GM23338 (cell line): ENCODE measurements at regions not wholly inside any gene's neighbourhood (a gene's known extent, or its start where the extent isn't known, plus 50 kb on each side); places are given as distances from the start of the nearest gene placed in this dataset.

Experiments used
- ATAC-seq: fragments of 200-7000 bp; cut with Tn5 transposase; 3 replicates; pipeline ENCODE4 v1.9.1; 2020
- DNase-seq: peaks from one replicate; pipeline ENCODE4 v3.0.0-alpha.2; 2015; ENCODE audit warnings: low spot score
- H2AFZ ChIP-seq: fragments of 200-600 bp; sonication (generic); 2 replicates; pipeline ENCODE4 v1.8.0; 2016; ENCODE audit warnings: antibody characterized with exemption, mild to moderate bottlenecking, moderate library complexity
- H3F3A ChIP-seq: fragments of 200-600 bp; sonication (generic); replicated peaks from 2 replicates; pipeline ENCODE4 v1.8.0; 2017; ENCODE audit warnings: antibody characterized with exemption, mixed run types, low read depth
- H3K27ac ChIP-seq: fragments of 200-600 bp; sonication (generic); 2 replicates; pipeline ENCODE4 v1.6.1; 2016; ENCODE audit warnings: low read depth
- H3K27me3 ChIP-seq: fragments of 200-600 bp; sonication (generic); 2 replicates; pipeline ENCODE4 v1.8.0; 2016; ENCODE audit warnings: mild to moderate bottlenecking, mixed run types, moderate library complexity; ENCODE audit not compliant: insufficient read depth
- H3K36me3 ChIP-seq: fragments of 200-600 bp; sonication (generic); 2 replicates; pipeline ENCODE4 v1.8.0; 2016; ENCODE audit warnings: mild to moderate bottlenecking; ENCODE audit not compliant: insufficient read depth
- H3K4me1 ChIP-seq: fragments of 200-600 bp; sonication (generic); 2 replicates; pipeline ENCODE4 v1.8.0; 2016; ENCODE audit warnings: mild to moderate bottlenecking, moderate library complexity; ENCODE audit not compliant: insufficient read depth
- H3K4me2 ChIP-seq: fragments of 200-600 bp; sonication (generic); 2 replicates; pipeline ENCODE4 v1.7.1; 2017; ENCODE audit warnings: mixed run types
- H3K4me3 ChIP-seq: fragments of 200-600 bp; sonication (generic); 2 replicates; pipeline ENCODE4 v1.6.1; 2016; ENCODE audit warnings: mixed run types
- H3K79me2 ChIP-seq: fragments of 200-600 bp; sonication (generic); replicated peaks from 2 replicates; pipeline ENCODE4 v1.8.0; 2017; ENCODE audit warnings: mild to moderate bottlenecking; ENCODE audit not compliant: insufficient read depth
- H3K9me2 ChIP-seq: fragments of 200-600 bp; sonication (generic); 2 replicates; pipeline ENCODE4 v1.8.0; 2017; ENCODE audit not compliant: insufficient read depth
- H4K20me1 ChIP-seq: fragments of 200-600 bp; sonication (generic); replicated peaks from 2 replicates; pipeline ENCODE4 v1.8.0; 2017; ENCODE audit warnings: mild to moderate bottlenecking; ENCODE audit not compliant: insufficient read depth
- H3K27ac Mint-ChIP-seq: 2 replicates; pipeline ENCODE4 v1.8.0; 2020; ENCODE audit warnings: inconsistent platforms, mild to moderate bottlenecking, moderate library complexity, mixed read lengths
- H3K27me3 Mint-ChIP-seq: 3 replicates; pipeline ENCODE4 v1.8.0; 2022; ENCODE audit warnings: low read depth, mild to moderate bottlenecking, moderate library complexity, mixed read lengths, inconsistent platforms; ENCODE audit not compliant: insufficient read depth, poor library complexity
- H3K36me3 Mint-ChIP-seq: 3 replicates; pipeline ENCODE4 v1.8.0; 2021; ENCODE audit warnings: low read depth, mild to moderate bottlenecking, inconsistent platforms, moderate library complexity, mixed read lengths
- H3K4me1 Mint-ChIP-seq: 3 replicates; pipeline ENCODE4 v1.8.0; 2020; ENCODE audit warnings: mild to moderate bottlenecking, inconsistent platforms, mixed read lengths
- H3K4me3 Mint-ChIP-seq: 3 replicates; pipeline ENCODE4 v1.8.0; 2021; ENCODE audit warnings: moderate library complexity, mild to moderate bottlenecking, inconsistent platforms, mixed read lengths
- H3K9me3 Mint-ChIP-seq: 3 replicates; pipeline ENCODE4 v1.8.0; 2020; ENCODE audit warnings: moderate library complexity, mild to moderate bottlenecking, inconsistent platforms, mixed read lengths
- CREB1 ChIP-seq: fragments of 250-450 bp; sonication (Bioruptor Pico); IDR thresholded peaks from 2 replicates; pipeline ENCODE4 v1.5.0; 2020; ENCODE audit warnings: low read depth, mild to moderate bottlenecking, moderate library complexity
- EZH2 ChIP-seq: fragments of 200-600 bp; sonication (generic); IDR thresholded peaks from one replicate; pipeline ENCODE4 v1.8.0; 2017; ENCODE audit warnings: antibody characterized with exemption, mild to moderate bottlenecking, low read depth; ENCODE audit not compliant: unreplicated experiment
- EZH2phosphoT487 ChIP-seq: fragments of 200-600 bp; sonication (generic); IDR thresholded peaks from one replicate; pipeline ENCODE4 v1.8.1; 2018; ENCODE audit warnings: antibody characterized with exemption; ENCODE audit not compliant: unreplicated experiment
- JUNB ChIP-seq: IDR thresholded peaks from one replicate; pipeline ENCODE4 v1.6.1; 2016; ENCODE audit warnings: antibody characterized with exemption; ENCODE audit not compliant: unreplicated experiment
- NANOG ChIP-seq: IDR thresholded peaks from 2 replicates; pipeline ENCODE4 v1.6.1; 2016; ENCODE audit warnings: antibody characterized with exemption, borderline replicate concordance
- POLR2AphosphoS5 ChIP-seq: IDR thresholded peaks from 2 replicates; pipeline ENCODE4 v1.6.1; 2016; ENCODE audit warnings: antibody characterized with exemption, low read depth
- STAT1 ChIP-seq: IDR thresholded peaks from one replicate; pipeline ENCODE4 v1.6.1; 2016; ENCODE audit warnings: antibody characterized with exemption; ENCODE audit not compliant: unreplicated experiment
- ZNF114 ChIP-seq: fragments of 250-450 bp; sonication (Bioruptor Pico); IDR thresholded peaks from 2 replicates; pipeline ENCODE4 v1.5.0; 2020; ENCODE audit warnings: mild to moderate bottlenecking, moderate library complexity
- ZNF331 ChIP-seq: fragments of 250-450 bp; sonication (Bioruptor Pico); IDR thresholded peaks from 2 replicates; pipeline ENCODE4 v1.5.0; 2020; ENCODE audit warnings: low read depth, mild to moderate bottlenecking, moderate library complexity
- TF ChIP-seq, protein P1 (sequence below): fragments of 250-450 bp; sonication (Bioruptor Pico); IDR thresholded peaks from 2 replicates; pipeline ENCODE4 v1.5.0; 2020; ENCODE audit warnings: mild to moderate bottlenecking, moderate library complexity
- TF ChIP-seq, protein P2 (sequence below): IDR thresholded peaks from one replicate; pipeline ENCODE4 v1.6.1; 2018; ENCODE audit warnings: antibody characterized with exemption; ENCODE audit not compliant: unreplicated experiment
- TF ChIP-seq, protein P3 (sequence below): IDR thresholded peaks from 2 replicates; pipeline ENCODE4 v1.6.1; 2016; ENCODE audit warnings: antibody characterized with exemption
- TF ChIP-seq, protein P4 (sequence below), 2 experiments: fragments of 200-600 bp in 1 of 2; sonication (generic) in 1 of 2; conservative IDR thresholded peaks; 2 replicates each; pipeline versions ENCODE4 v1.5.1 to v1.6.1; 2016 to 2017; ENCODE audit warnings: antibody characterized with exemption in 2 of 2, low read depth in 2 of 2, mild to moderate bottlenecking in 2 of 2, moderate library complexity in 1 of 2

DNA sequence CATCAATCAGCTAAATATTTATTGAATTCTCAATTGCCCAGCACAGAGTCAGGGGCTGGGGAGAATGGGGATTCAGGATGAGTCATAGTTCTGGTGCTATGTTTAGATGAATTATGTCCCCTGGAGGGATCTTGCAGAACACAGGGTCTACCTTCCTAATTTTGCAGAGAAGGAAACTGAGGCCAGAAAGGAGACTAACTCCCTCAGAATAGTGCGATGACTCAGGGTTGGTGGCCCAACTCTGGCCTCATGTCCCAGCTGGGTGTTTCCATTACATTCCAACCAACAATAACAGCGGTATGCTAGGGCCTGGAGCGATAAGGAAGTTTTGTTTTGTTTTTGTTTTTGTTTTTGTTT is 270.9 kb downstream of the TLE3 start:
- H3K27me3 Mint-ChIP-seq, result peaks cover 9% of the 10 kb centered on the region
- DNase-seq, result no peak
- Histone ChIP-seq H3K4me2 (no peak overlapping the region), H2AFZ (peak overlapping the region; percentile 23; the same call in 1 of the 2 replicates), H3K27ac (no peak overlapping the region), H3K9me2 (no peaks in the 10 kb centered on the region), H3K36me3 (no peaks in the 10 kb centered on the region), H3K4me3 (no peak overlapping the region), H4K20me1 (no peaks in the 10 kb centered on the region), H3K27me3 (no peaks in the 10 kb centered on the region), H3F3A (no peaks in the 10 kb centered on the region), H3K79me2 (no peaks in the 10 kb centered on the region), H3K4me1 (peaks cover 3% of the 10 kb centered on the region; the same call in 1 of the 2 replicates)
- H3K36me3 Mint-ChIP-seq, result no peaks in the 10 kb centered on the region
- H3K9me3 Mint-ChIP-seq, result no peaks in the 10 kb centered on the region
- no peak overlapping the region for H3K27ac Mint-ChIP-seq
- no peak overlapping the region for H3K4me3 Mint-ChIP-seq
- TF ChIP-seq, protein P1, sequence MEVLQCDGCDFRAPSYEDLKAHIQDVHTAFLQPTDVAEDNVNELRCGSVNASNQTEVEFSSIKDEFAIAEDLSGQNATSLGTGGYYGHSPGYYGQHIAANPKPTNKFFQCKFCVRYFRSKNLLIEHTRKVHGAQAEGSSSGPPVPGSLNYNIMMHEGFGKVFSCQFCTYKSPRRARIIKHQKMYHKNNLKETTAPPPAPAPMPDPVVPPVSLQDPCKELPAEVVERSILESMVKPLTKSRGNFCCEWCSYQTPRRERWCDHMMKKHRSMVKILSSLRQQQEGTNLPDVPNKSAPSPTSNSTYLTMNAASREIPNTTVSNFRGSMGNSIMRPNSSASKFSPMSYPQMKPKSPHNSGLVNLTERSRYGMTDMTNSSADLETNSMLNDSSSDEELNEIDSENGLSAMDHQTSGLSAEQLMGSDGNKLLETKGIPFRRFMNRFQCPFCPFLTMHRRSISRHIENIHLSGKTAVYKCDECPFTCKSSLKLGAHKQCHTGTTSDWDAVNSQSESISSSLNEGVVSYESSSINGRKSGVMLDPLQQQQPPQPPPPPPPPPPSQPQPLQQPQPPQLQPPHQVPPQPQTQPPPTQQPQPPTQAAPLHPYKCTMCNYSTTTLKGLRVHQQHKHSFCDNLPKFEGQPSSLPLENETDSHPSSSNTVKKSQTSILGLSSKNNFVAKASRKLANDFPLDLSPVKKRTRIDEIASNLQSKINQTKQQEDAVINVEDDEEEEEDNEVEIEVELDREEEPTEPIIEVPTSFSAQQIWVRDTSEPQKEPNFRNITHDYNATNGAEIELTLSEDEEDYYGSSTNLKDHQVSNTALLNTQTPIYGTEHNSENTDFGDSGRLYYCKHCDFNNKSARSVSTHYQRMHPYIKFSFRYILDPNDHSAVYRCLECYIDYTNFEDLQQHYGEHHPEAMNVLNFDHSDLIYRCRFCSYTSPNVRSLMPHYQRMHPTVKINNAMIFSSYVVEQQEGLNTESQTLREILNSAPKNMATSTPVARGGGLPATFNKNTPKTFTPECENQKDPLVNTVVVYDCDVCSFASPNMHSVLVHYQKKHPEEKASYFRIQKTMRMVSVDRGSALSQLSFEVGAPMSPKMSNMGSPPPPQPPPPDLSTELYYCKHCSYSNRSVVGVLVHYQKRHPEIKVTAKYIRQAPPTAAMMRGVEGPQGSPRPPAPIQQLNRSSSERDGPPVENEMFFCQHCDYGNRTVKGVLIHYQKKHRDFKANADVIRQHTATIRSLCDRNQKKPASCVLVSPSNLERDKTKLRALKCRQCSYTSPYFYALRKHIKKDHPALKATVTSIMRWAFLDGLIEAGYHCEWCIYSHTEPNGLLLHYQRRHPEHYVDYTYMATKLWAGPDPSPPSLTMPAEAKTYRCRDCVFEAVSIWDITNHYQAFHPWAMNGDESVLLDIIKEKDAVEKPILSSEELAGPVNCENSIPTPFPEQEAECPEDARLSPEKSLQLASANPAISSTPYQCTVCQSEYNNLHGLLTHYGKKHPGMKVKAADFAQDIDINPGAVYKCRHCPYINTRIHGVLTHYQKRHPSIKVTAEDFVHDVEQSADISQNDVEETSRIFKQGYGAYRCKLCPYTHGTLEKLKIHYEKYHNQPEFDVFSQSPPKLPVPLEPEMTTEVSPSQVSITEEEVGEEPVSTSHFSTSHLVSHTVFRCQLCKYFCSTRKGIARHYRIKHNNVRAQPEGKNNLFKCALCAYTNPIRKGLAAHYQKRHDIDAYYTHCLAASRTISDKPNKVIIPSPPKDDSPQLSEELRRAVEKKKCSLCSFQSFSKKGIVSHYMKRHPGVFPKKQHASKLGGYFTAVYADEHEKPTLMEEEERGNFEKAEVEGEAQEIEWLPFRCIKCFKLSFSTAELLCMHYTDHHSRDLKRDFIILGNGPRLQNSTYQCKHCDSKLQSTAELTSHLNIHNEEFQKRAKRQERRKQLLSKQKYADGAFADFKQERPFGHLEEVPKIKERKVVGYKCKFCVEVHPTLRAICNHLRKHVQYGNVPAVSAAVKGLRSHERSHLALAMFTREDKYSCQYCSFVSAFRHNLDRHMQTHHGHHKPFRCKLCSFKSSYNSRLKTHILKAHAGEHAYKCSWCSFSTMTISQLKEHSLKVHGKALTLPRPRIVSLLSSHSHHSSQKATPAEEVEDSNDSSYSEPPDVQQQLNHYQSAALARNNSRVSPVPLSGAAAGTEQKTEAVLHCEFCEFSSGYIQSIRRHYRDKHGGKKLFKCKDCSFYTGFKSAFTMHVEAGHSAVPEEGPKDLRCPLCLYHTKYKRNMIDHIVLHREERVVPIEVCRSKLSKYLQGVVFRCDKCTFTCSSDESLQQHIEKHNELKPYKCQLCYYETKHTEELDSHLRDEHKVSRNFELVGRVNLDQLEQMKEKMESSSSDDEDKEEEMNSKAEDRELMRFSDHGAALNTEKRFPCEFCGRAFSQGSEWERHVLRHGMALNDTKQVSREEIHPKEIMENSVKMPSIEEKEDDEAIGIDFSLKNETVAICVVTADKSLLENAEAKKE (CRISPR knock-in tag), result no peak
- no peak for TF ChIP-seq ZNF331
- TF ChIP-seq EZH2, result no peak
- no peak for TF ChIP-seq NANOG
- TF ChIP-seq, protein P2, sequence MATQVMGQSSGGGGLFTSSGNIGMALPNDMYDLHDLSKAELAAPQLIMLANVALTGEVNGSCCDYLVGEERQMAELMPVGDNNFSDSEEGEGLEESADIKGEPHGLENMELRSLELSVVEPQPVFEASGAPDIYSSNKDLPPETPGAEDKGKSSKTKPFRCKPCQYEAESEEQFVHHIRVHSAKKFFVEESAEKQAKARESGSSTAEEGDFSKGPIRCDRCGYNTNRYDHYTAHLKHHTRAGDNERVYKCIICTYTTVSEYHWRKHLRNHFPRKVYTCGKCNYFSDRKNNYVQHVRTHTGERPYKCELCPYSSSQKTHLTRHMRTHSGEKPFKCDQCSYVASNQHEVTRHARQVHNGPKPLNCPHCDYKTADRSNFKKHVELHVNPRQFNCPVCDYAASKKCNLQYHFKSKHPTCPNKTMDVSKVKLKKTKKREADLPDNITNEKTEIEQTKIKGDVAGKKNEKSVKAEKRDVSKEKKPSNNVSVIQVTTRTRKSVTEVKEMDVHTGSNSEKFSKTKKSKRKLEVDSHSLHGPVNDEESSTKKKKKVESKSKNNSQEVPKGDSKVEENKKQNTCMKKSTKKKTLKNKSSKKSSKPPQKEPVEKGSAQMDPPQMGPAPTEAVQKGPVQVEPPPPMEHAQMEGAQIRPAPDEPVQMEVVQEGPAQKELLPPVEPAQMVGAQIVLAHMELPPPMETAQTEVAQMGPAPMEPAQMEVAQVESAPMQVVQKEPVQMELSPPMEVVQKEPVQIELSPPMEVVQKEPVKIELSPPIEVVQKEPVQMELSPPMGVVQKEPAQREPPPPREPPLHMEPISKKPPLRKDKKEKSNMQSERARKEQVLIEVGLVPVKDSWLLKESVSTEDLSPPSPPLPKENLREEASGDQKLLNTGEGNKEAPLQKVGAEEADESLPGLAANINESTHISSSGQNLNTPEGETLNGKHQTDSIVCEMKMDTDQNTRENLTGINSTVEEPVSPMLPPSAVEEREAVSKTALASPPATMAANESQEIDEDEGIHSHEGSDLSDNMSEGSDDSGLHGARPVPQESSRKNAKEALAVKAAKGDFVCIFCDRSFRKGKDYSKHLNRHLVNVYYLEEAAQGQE, result no peak
- TF ChIP-seq, protein P3, sequence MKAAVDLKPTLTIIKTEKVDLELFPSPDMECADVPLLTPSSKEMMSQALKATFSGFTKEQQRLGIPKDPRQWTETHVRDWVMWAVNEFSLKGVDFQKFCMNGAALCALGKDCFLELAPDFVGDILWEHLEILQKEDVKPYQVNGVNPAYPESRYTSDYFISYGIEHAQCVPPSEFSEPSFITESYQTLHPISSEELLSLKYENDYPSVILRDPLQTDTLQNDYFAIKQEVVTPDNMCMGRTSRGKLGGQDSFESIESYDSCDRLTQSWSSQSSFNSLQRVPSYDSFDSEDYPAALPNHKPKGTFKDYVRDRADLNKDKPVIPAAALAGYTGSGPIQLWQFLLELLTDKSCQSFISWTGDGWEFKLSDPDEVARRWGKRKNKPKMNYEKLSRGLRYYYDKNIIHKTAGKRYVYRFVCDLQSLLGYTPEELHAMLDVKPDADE, result no peak
- TF ChIP-seq EZH2phosphoT487, result no peak
- TF ChIP-seq POLR2AphosphoS5, result no peak
- TF ChIP-seq, protein P4, sequence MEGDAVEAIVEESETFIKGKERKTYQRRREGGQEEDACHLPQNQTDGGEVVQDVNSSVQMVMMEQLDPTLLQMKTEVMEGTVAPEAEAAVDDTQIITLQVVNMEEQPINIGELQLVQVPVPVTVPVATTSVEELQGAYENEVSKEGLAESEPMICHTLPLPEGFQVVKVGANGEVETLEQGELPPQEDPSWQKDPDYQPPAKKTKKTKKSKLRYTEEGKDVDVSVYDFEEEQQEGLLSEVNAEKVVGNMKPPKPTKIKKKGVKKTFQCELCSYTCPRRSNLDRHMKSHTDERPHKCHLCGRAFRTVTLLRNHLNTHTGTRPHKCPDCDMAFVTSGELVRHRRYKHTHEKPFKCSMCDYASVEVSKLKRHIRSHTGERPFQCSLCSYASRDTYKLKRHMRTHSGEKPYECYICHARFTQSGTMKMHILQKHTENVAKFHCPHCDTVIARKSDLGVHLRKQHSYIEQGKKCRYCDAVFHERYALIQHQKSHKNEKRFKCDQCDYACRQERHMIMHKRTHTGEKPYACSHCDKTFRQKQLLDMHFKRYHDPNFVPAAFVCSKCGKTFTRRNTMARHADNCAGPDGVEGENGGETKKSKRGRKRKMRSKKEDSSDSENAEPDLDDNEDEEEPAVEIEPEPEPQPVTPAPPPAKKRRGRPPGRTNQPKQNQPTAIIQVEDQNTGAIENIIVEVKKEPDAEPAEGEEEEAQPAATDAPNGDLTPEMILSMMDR (conservative IDR thresholded peaks at IDR 0.05; ENCODE audit: low read depth in 2 of 2), result no peak
- TF ChIP-seq CREB1, result no peak
- no peak for TF ChIP-seq ZNF114 (CRISPR knock-in tag)
- TF ChIP-seq JUNB, result no peak
- no peak for TF ChIP-seq STAT1
- peaks cover 14% of the 10 kb centered on the region for H3K4me1 Mint-ChIP-seq
- ATAC-seq, result no peak
